B cell (primary cell): ENCODE measurements at regions not wholly inside any gene's neighbourhood (a gene's known extent, or its start where the extent isn't known, plus 50 kb on each side); places are given as distances from the start of the nearest gene placed in this dataset.

Source experiments
- ATAC-seq: fragments of 200-7000 bp; cut with Tn5 transposase; one replicate; pipeline ENCODE4 v1.10.0; 2021; ENCODE audit warnings: low read depth, mild to moderate bottlenecking, moderate number of reproducible peaks, moderate library complexity
- CTCF ChIA-PET: fragments of 350-600 bp; sonication (Branson Sonifier 250); formaldehyde crosslinking; loops from one replicate; lab custom pipeline; 2021; ENCODE audit warnings: antibody characterized with exemption, inconsistent platforms; lab: Charles Lee
- POLR2A ChIA-PET: fragments of 350-600 bp; sonication (Branson Sonifier 250); formaldehyde crosslinking; loops from one replicate; lab custom pipeline; 2021; ENCODE audit warnings: antibody characterized with exemption; lab: Charles Lee
- DNase-seq: peaks from one replicate; pipeline ENCODE4 v3.0.0; 2013
- H2AFZ ChIP-seq: 2 replicates; pipeline ENCODE4 v1.6.1; 2012; ENCODE audit warnings: mild to moderate bottlenecking, low read depth, low read length; ENCODE audit not compliant: insufficient read depth, poor library complexity, severe bottlenecking
- H3K27ac ChIP-seq, 2 donors: 1 replicate in 1 of 2; 2 replicates in 1 of 2; pipeline ENCODE4 v1.5.1; 2012 to 2013; ENCODE audit warnings: low read length in 2 of 2, mild to moderate bottlenecking in 2 of 2, moderate library complexity in 1 of 2
- H3K27me3 ChIP-seq, 4 experiments: fragments of 200-600 bp in 1 of 4; sonication (generic) in 1 of 4; replicated peaks in 1 of 4; 1 replicate in 2 of 4; 2 replicates in 2 of 4; pipeline versions ENCODE4 v1.6.1 to v1.7.0; 2013 to 2016; ENCODE audit warnings: low read length in 3 of 4, mild to moderate bottlenecking in 2 of 4, mixed read lengths in 1 of 4, moderate library complexity in 1 of 4; ENCODE audit not compliant: insufficient read depth in 4 of 4, control insufficient read depth in 3 of 4; ENCODE audit errors: control extremely low read depth in 1 of 4
- H3K36me3 ChIP-seq, 2 experiments: replicated peaks in 1 of 2; 1 replicate in 1 of 2; 2 replicates in 1 of 2; pipeline versions ENCODE4 v1.6.1 to v1.7.1; 2013; ENCODE audit warnings: low read length in 1 of 2; ENCODE audit not compliant: insufficient read depth in 2 of 2, control insufficient read depth in 1 of 2; ENCODE audit errors: control extremely low read depth in 1 of 2, extremely low read depth in 1 of 2
- H3K4me1 ChIP-seq, 2 donors: fragments of 200-600 bp in 1 of 2; sonication (generic) in 1 of 2; 1 replicate in 1 of 2; 2 replicates in 1 of 2; pipeline versions ENCODE4 v1.5.1 to v1.6.1; 2013 to 2017; ENCODE audit warnings: low read length in 2 of 2; ENCODE audit not compliant: control insufficient read depth in 2 of 2, insufficient read depth in 2 of 2
- H3K4me2 ChIP-seq: replicated peaks from 2 replicates; pipeline ENCODE3; 2012; ENCODE audit warnings: mild to moderate bottlenecking, low read depth, low read length; ENCODE audit not compliant: poor library complexity, severe bottlenecking
- H3K4me3 ChIP-seq, 5 experiments: fragments of 200-600 bp in 1 of 5; sonication (generic) in 1 of 5; 1 replicate in 3 of 5; 2 replicates in 2 of 5; pipeline versions ENCODE4 v1.5.1 to v1.7.0; 2011 to 2016; ENCODE audit warnings: low read length in 4 of 5, mild to moderate bottlenecking in 4 of 5, low read depth in 2 of 5, control low read depth in 1 of 5, moderate library complexity in 1 of 5; ENCODE audit not compliant: insufficient read depth in 1 of 5; ENCODE audit errors: control extremely low read depth in 1 of 5, extremely low read depth in 1 of 5
- H3K79me2 ChIP-seq: fragments of 200-600 bp; sonication (generic); one replicate; pipeline ENCODE4 v1.6.0; 2016; ENCODE audit warnings: low read length; ENCODE audit not compliant: control insufficient read depth, insufficient read depth
- H3K9ac ChIP-seq: fragments of 200-600 bp; sonication (generic); 2 replicates; pipeline ENCODE4 v1.6.1; 2017; ENCODE audit warnings: mild to moderate bottlenecking, low read length, moderate library complexity
- H3K9me3 ChIP-seq, 3 donors: one replicate each; pipeline versions ENCODE4 v1.6.1 to v1.7.1; 2013; ENCODE audit warnings: low read length in 2 of 3; ENCODE audit not compliant: control insufficient read depth in 2 of 3, insufficient read depth in 1 of 3; ENCODE audit errors: control extremely low read depth in 1 of 3
- H4K20me1 ChIP-seq: 2 replicates; pipeline ENCODE4 v1.6.0; 2012; ENCODE audit warnings: mild to moderate bottlenecking, low read length; ENCODE audit not compliant: insufficient read depth, control insufficient read depth, poor library complexity, severe bottlenecking
- H3K27ac Mint-ChIP-seq: one replicate; pipeline ENCODE4 v1.8.0; 2021; ENCODE audit warnings: mixed read lengths
- H3K27me3 Mint-ChIP-seq: one replicate; pipeline ENCODE4 v1.8.0; 2021; ENCODE audit warnings: mixed read lengths
- H3K4me1 Mint-ChIP-seq: one replicate; pipeline ENCODE4 v1.8.0; 2021; ENCODE audit warnings: mixed read lengths
- H3K4me3 Mint-ChIP-seq: one replicate; pipeline ENCODE4 v1.8.0; 2021; ENCODE audit warnings: mixed read lengths
- H3K9me3 Mint-ChIP-seq: one replicate; pipeline ENCODE4 v1.8.0; 2022; ENCODE audit warnings: mixed read lengths; ENCODE audit not compliant: insufficient read depth
- EZH2 ChIP-seq: IDR thresholded peaks from 2 replicates; pipeline ENCODE4 v1.6.1; 2012; ENCODE audit warnings: borderline replicate concordance, low read depth, mild to moderate bottlenecking, moderate library complexity, low read length; ENCODE audit not compliant: insufficient read depth, poor library complexity, severe bottlenecking
- WGBS: methylation state at CpG from one replicate; pipeline ENCODE4 v1.1.5; 2013; ENCODE audit warnings: missing lambda C conversion rate; ENCODE audit not compliant: insufficient coverage; 5-methylcytosine and 5-hydroxymethylcytosine counted together
- intact Hi-C: fragments of 100-400 bp; cut with micrococcal nuclease; formaldehyde crosslinking; loops from one replicate; pipeline ENCODE4 v1.10.0; 2022
- TF ChIP-seq, protein P1 (sequence below): fragments of 200-600 bp; IDR thresholded peaks from one replicate; pipeline ENCODE4 v1.8.0; 2022; ENCODE audit warnings: antibody characterized with exemption, mild to moderate bottlenecking

DNA sequence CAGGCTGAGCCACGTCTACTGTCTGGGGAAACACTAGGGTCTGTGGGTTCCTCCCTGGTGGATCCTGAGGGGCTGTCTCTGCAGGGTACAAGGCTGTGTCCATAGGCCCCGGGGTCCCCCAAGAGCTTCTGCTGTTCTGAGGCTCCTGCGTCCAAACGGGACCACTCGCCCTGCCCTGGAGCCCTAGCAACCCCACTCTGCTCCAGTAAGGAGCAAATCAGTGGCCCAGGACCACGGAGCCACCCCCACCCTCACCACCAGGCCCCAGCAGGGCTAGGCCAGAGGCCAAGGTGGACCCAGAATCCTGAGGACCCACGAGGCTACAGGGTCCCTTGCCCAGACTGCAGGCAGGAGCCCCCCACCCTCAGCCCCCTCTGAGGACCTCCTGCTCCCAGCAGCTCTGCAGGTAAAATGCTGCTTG, 75.1 kb upstream of the GALNT9 start:
- H3K4me1 Mint-ChIP-seq = no peaks in the 10 kb centered on the region
- no peaks in the 10 kb centered on the region for H3K79me2 ChIP-seq
- H3K27me3 Mint-ChIP-seq = peaks cover 10% of the 10 kb centered on the region
- H3K9me3 Mint-ChIP-seq = no peaks in the 10 kb centered on the region
- peaks cover 0 to 3% (median 0%) of the 10 kb centered on the region in 3 donors for H3K9me3 ChIP-seq
- H3K4me3 ChIP-seq = no peak overlapping the region
- no peak overlapping the region for H3K4me2 ChIP-seq
- H3K4me1 ChIP-seq = no peaks in the 10 kb centered on the region
- H2AFZ ChIP-seq = no peak overlapping the region
- no peak for DNase-seq
- no peak overlapping the region for H3K4me3 Mint-ChIP-seq
- TF ChIP-seq, protein P1, sequence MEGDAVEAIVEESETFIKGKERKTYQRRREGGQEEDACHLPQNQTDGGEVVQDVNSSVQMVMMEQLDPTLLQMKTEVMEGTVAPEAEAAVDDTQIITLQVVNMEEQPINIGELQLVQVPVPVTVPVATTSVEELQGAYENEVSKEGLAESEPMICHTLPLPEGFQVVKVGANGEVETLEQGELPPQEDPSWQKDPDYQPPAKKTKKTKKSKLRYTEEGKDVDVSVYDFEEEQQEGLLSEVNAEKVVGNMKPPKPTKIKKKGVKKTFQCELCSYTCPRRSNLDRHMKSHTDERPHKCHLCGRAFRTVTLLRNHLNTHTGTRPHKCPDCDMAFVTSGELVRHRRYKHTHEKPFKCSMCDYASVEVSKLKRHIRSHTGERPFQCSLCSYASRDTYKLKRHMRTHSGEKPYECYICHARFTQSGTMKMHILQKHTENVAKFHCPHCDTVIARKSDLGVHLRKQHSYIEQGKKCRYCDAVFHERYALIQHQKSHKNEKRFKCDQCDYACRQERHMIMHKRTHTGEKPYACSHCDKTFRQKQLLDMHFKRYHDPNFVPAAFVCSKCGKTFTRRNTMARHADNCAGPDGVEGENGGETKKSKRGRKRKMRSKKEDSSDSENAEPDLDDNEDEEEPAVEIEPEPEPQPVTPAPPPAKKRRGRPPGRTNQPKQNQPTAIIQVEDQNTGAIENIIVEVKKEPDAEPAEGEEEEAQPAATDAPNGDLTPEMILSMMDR = no peak
- TF ChIP-seq EZH2 = no peak
- ATAC-seq = no peak
- H3K36me3 ChIP-seq = no peaks in the 10 kb centered on the region
- ChIA-PET POLR2A (no interaction called here), CTCF (interaction anchor here (0.6 to 1.9 kb wide), 2 partner anchors 10 to 298 kb away, joined by 3 to 5 read pairs; no protein-coding TSS in a partner anchor)
- no peaks in the 10 kb centered on the region for H4K20me1 ChIP-seq
- WGBS = 74% methylated on average over 7 of the region's 7 CpGs
- H3K27me3 ChIP-seq = peaks cover 0 to 38% (median 0%) of the 10 kb centered on the region in 4 experiments
- no peak overlapping the region for H3K27ac Mint-ChIP-seq
- intact Hi-C loops = no loop called here
- H3K9ac ChIP-seq = no peak overlapping the region
- H3K27ac ChIP-seq = no peak overlapping the region

DNA sequence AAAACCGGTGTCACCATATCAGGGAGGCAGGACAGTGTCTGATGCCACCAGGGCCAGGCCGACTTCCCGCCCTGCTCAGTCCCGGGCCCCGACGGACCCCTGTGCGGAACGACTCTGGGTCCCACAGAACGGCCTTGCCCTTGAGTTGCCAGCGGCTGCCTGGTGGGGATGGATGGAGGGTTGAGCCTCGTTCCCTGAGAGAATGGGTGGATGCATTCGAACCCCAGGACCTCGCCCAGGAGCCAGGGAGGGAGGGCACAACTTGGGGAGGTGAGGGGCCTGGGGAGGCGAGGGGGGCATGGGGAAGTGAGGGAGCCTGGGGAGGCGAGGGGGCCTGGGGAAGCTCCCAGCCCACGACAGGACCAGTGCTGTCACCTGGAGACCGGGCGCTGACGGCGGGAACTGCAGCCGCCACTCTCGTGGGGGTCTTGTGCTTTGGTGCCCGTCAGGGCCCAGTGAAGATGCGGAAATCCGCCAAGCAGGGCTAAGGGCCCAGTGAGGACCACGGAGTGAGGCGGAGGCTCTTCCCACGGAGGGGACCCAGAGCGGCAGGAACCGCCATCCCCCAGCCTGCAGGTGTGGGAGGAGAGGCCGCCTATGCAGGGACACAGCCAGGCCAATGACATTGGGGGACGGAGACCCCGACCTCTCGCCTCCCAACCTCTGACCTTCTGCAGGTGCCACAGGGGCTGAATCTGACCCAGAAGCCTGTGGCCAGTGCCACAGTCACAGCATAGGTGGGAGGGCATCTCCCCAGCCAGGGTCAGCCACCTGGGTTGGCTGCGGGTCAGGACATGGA, 74.4 kb upstream of the GALNT9 start:
- intact Hi-C loops = no loop called here
- H3K9ac ChIP-seq = no peak overlapping the region

More for the DNA sequence above, 74.4 kb upstream of the GALNT9 start:
- Histone ChIP-seq H2AFZ (no peak overlapping the region), H3K4me1 (no peaks in the 10 kb centered on the region), H3K79me2 (no peaks in the 10 kb centered on the region), H4K20me1 (no peaks in the 10 kb centered on the region), H3K27ac (no peak overlapping the region), H3K27me3 (peaks cover 0 to 43% (median 0%) of the 10 kb centered on the region in 4 experiments), H3K4me3 (no peak overlapping the region), H3K36me3 (no peaks in the 10 kb centered on the region), H3K4me2 (no peak overlapping the region), H3K9me3 (peaks cover 0 to 3% (median 0%) of the 10 kb centered on the region in 3 donors)
- ATAC-seq = no peak
- H3K27ac Mint-ChIP-seq = no peak overlapping the region
- no peaks in the 10 kb centered on the region for H3K9me3 Mint-ChIP-seq
- no peak for DNase-seq
- no peak overlapping the region for H3K4me3 Mint-ChIP-seq
- no peak for TF ChIP-seq EZH2
- TF ChIP-seq, protein P1 = no peak
- no peaks in the 10 kb centered on the region for H3K4me1 Mint-ChIP-seq
- peaks cover 10% of the 10 kb centered on the region for H3K27me3 Mint-ChIP-seq
- ChIA-PET POLR2A (no interaction called here), CTCF (interaction anchor here (1.3 to 1.9 kb wide), 2 partner anchors 10 to 250 kb away, joined by 4 to 5 read pairs; no protein-coding TSS in a partner anchor)
- 85% methylated on average over 33 of the region's 35 CpGs for WGBS
